ENCODE measurements at regions not wholly inside any gene's neighbourhood (a gene's known extent, or its start where the extent isn't known, plus 50 kb on each side); places are given as distances from the start of the nearest gene placed in this dataset.

DNA sequence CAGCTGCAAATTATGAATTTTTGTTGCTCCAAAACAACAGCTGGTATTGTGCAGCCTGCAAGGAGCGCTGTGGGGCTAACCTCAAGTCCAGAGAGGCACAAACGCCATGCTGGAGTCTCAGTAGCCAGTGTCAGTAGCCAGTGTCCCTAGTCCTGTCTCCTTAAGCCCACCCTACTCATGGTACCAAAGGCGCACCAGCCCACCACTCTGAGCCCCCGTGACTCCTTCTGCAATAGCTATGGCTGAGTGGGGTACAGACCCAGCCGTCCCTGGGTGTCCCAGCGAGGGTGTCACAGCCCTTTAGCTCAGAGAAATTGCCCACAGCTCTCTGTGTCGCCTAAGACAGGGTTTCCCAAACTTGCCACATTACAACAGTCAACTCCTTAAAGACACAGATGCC, 65.2 kb downstream of the ARL6IP4 start:
- TF ChIP-seq, protein P1, sequence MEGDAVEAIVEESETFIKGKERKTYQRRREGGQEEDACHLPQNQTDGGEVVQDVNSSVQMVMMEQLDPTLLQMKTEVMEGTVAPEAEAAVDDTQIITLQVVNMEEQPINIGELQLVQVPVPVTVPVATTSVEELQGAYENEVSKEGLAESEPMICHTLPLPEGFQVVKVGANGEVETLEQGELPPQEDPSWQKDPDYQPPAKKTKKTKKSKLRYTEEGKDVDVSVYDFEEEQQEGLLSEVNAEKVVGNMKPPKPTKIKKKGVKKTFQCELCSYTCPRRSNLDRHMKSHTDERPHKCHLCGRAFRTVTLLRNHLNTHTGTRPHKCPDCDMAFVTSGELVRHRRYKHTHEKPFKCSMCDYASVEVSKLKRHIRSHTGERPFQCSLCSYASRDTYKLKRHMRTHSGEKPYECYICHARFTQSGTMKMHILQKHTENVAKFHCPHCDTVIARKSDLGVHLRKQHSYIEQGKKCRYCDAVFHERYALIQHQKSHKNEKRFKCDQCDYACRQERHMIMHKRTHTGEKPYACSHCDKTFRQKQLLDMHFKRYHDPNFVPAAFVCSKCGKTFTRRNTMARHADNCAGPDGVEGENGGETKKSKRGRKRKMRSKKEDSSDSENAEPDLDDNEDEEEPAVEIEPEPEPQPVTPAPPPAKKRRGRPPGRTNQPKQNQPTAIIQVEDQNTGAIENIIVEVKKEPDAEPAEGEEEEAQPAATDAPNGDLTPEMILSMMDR (IDR thresholded peaks at IDR 0.05; ENCODE audit: insufficient read depth, low read depth, low read length), result no peak
- TF ChIP-seq EZH2 (IDR thresholded peaks at IDR 0.05; ENCODE audit: insufficient read depth, low read length), result no peak

Measured in astrocyte (in vitro differentiated cells and primary cell).